C4-2B (cell line): ENCODE measurements at regions not wholly inside any gene's neighbourhood (a gene's known extent, or its start where the extent isn't known, plus 50 kb on each side); places are given as distances from the start of the nearest gene placed in this dataset.
"Not testable (repeated sequence)": the region's sequence is repeated elsewhere in the genome, so short reads cannot be mapped to it uniquely, and the experiment has no call there.

Experiments
- H3K27ac ChIP-seq: fragments of 450-650 bp; 2 replicates; pipeline ENCODE4 v1.5.1; 2017
- CTCF ChIP-seq: fragments of 450-650 bp; conservative IDR thresholded peaks from 2 replicates; pipeline ENCODE4 v1.5.1; 2017; ENCODE audit warnings: mild to moderate bottlenecking
- ZFX ChIP-seq: fragments of 450-650 bp; IDR thresholded peaks from 2 replicates; pipeline ENCODE4 v1.6.1; 2017

- no peak overlapping the region for H3K27ac ChIP-seq
- TF ChIP-seq CTCF, result no peak
Measured at GRCh38 chr4:86451560-86452330, 91.9 kb upstream of the MAPK10 start.

GRCh38 chr4:86452422-86452891, 92.6 kb upstream of the MAPK10 start:
- TF ChIP-seq ZFX (no peak), CTCF (no peak)
- H3K27ac ChIP-seq, result peak overlapping the region; percentile 63

- TF ChIP-seq CTCF (no peak), ZFX (no peak)
- peak overlapping the region; percentile 63 for H3K27ac ChIP-seq
Measured at GRCh38 chr4:86452924-86453531, 93.2 kb upstream of the MAPK10 start.

- peak overlapping the region; percentile 63 for H3K27ac ChIP-seq
Measured at GRCh38 chr4:86453611-86454072, 93.8 kb upstream of the MAPK10 start.

- TF ChIP-seq CTCF (no peak), ZFX (no peak)
- no peak overlapping the region for H3K27ac ChIP-seq
Measured at GRCh38 chr4:86461849-86462248, 102.0 kb upstream of the MAPK10 start.

- TF ChIP-seq ZFX (no peak), CTCF (no peak)
- no peak overlapping the region for H3K27ac ChIP-seq
Measured at GRCh38 chr4:86472377-86473019, 112.6 kb upstream of the MAPK10 start.

- H3K27ac ChIP-seq, result not testable (repeated sequence)
Measured at GRCh38 chr4:86478151-86478550, 116.0 kb upstream of the PTPN13 start.

- H3K27ac ChIP-seq, result no peak overlapping the region
- TF ChIP-seq ZFX (no peak), CTCF (no peak)
Measured at GRCh38 chr4:86481440-86481839, 112.7 kb upstream of the PTPN13 start.
